PC-3 (cell line): ENCODE measurements at regions not wholly inside any gene's neighbourhood (a gene's known extent, or its start where the extent isn't known, plus 50 kb on each side); places are given as distances from the start of the nearest gene placed in this dataset.

ENCODE experiments used
- EZH2 ChIP-seq: fragments of 300-600 bp; sonication (generic); IDR thresholded peaks from one replicate; pipeline ENCODE4 v1.6.1; 2017; ENCODE audit warnings: antibody characterized with exemption, mild to moderate bottlenecking, low read length; ENCODE audit not compliant: unreplicated experiment
- TF ChIP-seq, protein P1 (sequence below): fragments of 300-600 bp; sonication (generic); conservative IDR thresholded peaks from 2 replicates; pipeline ENCODE4 v1.5.1; 2017; ENCODE audit warnings: antibody characterized with exemption, low read depth, mild to moderate bottlenecking, low read length

DNA sequence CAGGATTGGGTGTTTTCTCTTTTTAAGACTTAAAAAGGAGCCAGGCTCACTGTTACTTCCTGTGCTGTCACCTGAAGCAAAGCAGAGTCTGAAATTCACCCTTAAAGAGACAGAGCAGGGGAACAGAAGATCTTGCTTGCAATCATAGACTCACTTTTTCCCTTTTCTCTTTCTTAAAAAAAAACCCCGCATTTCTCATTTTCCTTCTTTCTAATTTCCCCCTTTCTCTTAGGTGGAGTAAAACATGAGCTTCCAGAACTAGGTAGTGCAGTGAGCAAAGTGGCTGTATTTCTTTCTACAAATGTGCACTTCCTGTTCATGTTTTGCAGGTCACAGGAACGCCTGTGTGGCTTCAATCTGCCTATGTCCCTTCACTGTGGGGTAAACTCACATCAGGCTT is 381.2 kb downstream of the LPIN1 start:
- TF ChIP-seq, protein P1, sequence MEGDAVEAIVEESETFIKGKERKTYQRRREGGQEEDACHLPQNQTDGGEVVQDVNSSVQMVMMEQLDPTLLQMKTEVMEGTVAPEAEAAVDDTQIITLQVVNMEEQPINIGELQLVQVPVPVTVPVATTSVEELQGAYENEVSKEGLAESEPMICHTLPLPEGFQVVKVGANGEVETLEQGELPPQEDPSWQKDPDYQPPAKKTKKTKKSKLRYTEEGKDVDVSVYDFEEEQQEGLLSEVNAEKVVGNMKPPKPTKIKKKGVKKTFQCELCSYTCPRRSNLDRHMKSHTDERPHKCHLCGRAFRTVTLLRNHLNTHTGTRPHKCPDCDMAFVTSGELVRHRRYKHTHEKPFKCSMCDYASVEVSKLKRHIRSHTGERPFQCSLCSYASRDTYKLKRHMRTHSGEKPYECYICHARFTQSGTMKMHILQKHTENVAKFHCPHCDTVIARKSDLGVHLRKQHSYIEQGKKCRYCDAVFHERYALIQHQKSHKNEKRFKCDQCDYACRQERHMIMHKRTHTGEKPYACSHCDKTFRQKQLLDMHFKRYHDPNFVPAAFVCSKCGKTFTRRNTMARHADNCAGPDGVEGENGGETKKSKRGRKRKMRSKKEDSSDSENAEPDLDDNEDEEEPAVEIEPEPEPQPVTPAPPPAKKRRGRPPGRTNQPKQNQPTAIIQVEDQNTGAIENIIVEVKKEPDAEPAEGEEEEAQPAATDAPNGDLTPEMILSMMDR = no peak
- TF ChIP-seq EZH2 = no peak
